Activated CD4-positive, alpha-beta T cell treated with anti-CD3 and anti-CD28 coated beads for 4 hours (primary cell): ENCODE measurements at regions not wholly inside any gene's neighbourhood (a gene's known extent, or its start where the extent isn't known, plus 50 kb on each side); places are given as distances from the start of the nearest gene placed in this dataset.

Experiments used
- DNase-seq, 2 donors: peaks; one replicate each; pipeline ENCODE4 v3.0.0-alpha.2; 2020

DNA sequence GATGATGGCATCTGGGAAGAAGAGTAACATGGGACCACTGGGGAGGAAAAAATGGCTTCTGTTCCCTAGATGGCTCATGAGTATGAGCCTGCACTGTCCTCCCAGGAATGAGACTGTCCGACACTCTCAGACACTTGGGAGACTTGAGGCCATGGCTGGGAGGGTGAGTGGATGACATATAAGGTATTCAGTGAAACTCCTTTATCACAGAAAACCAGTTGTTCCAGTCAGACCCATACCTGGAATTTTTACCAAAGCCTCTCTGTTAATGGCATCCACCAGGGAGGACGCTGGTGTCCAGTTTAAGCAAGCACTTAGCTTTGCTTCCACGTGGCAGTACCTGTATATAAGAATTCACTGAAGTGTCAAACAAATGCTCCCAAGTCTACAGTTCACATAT lies 116.7 kb upstream of the C10orf90 start:
- no peak for DNase-seq

DNA sequence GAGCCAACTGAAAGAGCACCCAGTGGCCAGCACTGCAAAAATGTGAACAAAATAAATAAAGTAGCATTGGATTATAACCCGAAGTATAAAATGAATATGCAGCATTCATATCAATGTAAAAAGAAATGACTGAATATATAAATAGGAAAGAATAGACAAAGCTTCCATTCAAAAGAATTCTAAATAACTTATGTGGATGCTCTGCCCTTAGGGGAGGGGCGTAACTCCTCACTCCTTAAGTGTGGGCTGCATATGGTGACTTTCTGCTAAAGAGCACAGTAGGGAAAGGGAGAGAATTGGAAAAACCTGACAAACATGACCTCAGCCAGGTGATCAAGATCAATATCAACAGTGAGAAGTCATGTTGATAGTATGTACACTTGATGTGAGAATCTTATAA lies 109.9 kb upstream of the DOCK1 start:
- DNase-seq: no peak

DNA sequence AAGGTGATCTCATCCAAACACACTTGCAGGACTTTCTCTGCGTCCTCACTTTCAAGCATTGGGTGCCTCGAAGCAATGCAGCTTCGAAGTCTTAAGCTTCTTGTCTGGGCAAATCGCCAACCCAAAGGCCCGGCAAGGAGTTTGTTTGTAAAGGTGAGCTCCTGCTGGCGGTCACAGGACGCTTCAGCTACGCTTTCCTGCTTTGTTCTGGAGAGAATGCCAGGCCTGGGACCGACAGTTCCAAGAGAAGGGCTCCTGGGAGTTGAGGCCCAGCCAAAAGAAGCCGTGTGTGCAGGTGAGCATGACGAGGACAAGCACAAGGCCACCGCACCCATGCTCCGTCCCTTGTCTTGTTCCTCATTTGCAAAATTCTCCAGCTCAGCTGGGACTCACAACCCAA lies 106.6 kb upstream of the DOCK1 start:
- no peak for DNase-seq

DNA sequence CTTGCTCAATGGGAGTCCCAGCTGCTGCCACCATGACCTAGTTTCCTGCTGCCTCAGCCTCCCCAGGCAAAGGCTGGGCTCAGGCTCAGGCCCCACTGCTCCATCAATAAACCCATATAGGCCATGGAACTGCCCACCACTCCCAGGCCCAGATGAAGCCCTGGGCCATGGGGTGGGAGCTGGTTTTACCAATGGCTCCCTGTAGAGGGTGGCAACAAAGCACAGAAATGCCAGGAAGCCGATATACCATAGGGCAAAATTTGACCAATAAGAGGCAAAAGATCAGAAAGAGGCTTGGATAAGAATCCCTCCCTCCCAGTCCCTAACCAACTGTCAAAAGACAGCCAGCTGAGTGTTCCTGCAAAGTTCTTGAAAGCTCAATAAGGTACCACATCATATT lies 101.8 kb upstream of the DOCK1 start:
- DNase-seq: no peak

DNA sequence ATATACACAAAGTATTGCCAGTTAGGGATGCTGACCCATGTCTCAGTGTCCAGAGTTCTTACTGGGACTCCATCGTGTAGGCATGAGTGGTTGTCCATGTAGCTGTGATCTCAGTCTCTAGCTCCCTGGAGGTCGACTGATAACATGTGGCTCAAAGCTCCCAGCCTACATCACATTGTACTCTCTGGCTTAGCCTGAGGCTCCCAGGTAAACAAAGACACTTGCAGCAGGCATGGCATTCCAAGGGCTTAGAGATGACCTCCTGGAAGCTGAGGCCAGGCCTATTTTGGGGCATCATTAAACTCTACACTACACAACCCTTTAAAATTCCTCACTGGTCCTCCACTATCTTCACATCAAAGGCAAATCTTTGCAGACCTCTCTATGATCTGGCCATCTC lies 100.8 kb upstream of the DOCK1 start:
- no peak for DNase-seq

DNA sequence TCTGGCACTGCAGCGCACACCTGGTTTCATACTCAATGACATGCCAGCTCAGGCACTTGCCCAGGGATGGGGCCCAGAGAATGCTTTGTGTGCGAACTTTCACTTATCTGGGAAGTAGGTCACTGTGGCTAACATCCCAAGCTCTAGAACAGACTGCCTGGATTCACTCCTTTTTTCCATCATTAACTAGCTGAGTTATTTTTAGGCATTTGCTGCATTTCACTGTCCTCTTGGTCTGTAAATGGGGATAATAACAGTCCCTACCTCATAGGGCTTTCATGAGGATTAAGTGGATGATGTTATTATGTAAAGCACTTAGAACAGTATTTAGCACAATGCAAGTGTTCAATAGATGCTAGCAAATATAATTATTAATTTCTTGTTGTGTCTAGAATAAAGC lies 98.7 kb upstream of the DOCK1 start:
- DNase-seq: no peak

DNA sequence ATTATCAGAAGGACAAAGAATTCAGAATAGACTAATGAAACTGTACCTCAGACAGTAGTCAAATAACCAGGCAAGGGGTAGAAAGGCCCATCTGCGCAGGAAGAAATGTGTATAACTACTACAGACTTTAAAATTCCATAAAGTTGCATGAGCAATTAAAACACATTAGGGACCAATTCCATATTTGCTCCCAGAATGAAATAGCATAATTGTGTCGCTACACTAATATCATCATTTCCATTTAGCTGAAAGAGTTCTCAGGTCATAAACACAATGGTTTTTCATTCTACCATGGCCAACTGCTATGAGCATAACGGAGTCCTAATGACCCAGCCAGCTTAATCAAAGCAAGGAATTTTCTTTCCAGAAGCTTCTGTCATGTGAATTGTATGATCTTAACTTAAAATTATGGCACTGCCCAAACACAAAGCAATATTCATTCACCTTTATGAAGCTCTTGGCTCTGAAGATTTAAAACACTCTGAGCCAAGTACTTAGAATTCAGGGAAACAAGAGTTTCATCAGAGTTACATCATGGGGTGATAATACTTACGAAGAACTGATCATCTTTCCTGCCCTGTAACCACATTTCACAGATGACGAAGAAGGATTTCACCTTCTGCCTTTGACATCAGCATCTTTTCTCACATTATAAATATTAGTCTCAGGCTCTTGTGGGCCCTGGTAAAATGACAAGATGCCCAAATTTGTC lies 98.1 kb upstream of the DOCK1 start:
- no peak for DNase-seq

DNA sequence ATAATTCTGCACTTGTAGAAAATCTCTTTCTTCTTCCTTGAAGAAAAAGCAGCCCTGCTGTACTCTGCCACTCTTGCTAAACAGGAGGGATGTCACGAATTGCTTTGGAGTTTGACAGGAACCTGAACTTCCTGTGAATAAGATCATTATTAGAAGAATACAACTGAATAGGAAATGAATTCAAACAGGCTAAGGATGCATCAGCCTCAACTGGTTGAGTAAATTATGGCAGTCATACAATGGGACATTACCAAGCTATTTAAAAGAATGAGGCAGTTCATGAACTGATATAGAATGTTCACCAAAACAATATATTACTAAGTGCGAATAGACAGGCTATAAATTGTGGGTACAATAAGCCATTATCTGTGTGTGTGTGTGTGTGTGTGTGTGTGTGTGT lies 97.1 kb upstream of the DOCK1 start:
- DNase-seq: no peak

DNA sequence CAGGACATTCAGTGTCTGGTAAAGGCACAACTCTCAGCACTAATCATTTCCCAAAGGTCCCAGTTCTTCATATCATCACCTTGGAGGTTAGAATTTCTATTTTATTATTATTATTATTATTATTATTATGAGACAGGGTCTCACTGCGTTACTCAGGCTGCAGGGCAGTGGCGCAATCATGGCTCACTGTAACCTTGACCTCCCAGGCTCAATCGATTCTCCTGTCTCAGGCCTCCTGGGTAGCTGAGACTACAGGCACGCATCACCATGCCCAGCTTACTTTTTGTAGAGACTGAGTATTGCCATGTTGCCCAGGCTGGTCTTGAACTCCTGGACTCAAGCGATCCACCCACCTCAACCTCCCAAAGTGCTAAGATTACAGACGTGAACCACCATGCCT lies 91.8 kb upstream of the DOCK1 start:
- DNase-seq: no peak

DNA sequence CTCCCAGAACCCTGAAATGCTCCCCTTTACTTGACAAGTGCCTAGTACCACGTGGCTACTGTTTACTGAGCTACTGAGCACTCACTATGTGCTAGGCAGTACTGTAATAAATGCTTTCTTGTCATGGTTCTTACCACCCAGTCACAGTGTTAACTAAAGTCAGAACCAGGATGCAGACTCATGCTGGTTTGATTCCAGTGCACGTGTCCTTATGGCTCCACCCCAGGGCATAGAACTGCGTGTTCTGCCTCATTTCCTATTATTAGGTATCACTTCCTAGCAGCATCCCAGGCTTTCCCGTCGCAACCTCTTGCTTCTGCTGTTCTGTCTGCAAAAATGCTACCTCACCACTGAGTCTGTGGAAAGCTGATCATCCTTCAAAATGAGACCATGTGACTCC lies 71.7 kb upstream of the DOCK1 start:
- DNase-seq: no peak

DNA sequence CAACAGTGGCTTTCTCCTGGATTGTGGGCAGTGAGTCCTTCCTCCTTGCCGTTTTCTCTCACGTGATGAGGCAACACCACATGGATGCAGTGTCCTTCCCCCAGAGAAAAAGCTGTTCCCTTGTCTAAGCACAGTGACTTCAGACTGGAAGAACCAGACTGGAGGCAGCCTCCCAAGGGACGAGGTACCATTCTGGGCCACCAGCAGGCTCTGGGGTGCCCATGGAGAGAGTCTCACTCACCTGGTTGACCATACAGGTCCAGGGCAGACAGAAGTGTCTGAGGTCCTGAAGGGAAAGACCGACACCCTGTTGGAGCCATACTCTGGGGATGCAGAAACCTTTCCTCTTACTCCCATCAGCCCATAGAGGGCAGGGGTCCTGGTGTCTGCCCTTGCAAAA lies 69.2 kb upstream of the DOCK1 start:
- DNase-seq: no peak

DNA sequence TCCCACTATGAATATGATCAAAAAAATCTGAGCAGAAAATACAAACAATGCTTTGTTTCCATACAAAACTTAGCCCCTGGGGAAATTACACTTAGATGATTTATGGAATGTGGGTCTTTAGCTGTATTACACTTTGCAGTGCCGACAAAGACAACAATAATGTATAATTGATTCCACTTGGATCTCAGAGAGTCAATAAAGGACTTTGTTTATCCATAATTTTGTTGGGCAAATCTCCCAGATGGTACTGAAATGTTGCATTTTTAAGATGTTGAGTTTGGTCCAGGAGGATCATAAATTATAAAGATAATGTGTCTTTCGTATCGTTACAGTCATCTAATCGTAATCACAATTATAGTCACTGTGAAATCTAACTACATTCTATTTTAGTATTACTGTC lies 66.9 kb upstream of the DOCK1 start:
- no peak for DNase-seq

DNA sequence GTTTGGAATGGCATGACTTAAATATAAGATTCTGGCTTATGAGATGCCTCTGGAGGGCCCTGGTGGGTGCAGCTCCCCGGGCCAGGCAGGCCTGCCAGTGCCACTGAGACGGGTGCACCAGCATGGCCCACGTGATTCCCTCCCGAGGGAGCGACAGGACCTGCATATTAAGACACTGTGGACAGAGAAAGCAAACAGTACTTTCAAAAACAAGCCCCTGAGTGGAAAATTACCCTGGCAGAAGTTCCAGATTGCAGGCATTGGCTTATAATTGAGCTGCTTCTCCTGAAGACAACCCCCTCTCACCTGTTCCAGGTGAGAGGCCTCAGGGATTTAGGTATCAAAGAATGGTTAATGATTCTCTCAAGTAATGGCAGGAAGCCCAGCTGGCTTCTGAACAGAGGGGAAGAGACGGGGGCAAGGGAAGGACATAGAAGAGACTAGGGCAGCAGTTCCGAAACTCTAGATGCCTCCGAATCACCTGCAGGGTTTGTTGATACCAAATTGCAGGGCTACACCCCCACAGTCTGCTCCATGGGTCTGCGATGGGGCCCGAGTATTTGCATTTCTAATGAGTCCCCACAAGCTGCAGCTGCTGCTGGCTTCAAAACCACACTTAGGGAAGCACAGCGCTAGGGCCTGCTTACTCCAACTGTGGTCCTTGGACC lies 66.0 kb upstream of the DOCK1 start:
- no peak for DNase-seq

DNA sequence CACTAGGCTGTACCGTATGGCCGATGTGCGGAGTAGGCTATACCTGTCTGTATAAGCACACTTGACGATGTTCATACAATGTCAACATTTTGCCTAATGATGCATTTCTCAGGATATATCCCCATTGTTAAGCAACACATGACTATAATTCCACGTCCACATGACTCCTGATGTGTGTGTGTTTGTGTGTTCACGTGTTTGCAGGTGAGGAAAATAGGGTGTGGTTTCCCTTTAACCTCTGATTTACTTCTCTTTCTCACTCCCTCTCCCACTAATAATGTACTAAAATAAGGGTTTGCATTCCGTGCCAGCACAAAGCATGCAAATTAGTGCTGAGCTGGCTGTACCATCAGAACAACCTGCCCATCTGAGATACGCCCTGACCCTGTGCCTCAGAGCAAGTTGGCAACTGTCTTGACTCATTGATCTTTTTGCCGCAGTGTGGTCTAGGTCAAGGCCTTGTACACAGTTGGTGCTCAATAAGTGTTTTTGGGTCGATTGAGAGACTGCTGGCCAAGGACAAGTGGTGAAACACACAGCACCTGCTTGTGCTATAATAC lies 64.6 kb upstream of the DOCK1 start:
- DNase-seq: no peak

DNA sequence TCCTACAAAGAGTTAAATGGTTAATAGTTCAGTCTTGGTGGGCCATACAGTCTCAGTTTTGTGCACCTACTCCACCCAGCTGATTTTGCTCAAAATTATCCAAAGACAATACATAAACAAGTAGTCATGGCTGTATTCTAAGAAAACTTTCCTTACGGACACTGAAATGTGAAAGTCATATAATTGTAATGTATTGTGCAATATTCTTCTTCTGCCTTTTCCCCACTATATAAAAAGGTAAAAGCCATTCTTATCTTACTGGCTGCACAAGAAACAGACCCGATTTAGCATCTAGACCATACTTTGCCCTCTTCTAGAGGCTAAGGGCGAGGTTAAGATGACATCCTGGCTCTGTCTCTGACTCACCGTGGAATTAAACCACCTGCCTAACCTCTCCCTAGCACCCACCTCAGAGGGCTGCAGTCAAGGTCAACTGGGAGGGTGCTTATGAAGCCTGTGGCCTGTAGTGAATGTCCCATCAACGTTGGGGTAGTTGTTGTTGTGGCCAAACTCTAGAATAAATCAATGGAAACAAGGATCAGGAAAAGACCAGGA lies 63.8 kb upstream of the DOCK1 start:
- DNase-seq: no peak

DNA sequence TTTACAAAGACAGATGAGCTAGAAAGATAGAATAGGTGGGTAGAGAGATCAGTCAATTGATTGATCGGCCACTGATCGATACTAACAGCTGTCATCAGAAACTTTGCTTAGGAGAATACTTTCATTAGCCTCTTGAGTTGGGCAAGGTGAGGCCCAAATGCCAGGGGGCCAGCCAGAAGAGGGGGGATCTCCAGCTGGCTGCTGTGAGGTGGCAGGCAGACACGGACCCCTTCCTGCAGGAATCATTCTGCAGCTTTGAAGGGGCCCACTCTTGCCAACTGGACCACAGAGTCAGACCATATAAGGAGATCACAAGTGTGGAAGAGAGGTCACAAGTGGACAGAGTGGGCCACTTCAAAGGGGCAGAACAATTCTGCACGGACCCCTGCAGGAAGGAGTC lies 62.9 kb upstream of the DOCK1 start:
- no peak for DNase-seq

DNA sequence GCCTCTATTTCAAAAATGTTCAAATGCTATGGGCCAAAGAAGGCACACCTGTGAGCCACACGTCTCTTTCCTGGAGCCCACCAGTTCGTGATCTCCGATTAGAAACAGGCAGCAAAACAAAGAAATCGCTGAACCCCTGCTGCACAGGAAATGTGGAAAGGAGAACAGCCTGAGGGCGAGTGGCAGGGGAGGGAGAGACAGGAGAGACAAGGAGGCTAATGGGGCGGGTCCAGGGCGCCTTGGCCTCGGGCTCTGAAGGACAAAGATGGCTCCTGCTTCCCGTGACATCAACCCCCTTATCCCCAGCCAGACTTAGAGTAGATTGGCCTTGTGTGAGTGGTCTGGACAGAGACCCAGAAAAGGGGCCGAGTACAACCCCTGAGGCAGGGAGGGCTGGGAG lies 62.4 kb upstream of the DOCK1 start:
- DNase-seq: no peak

DNA sequence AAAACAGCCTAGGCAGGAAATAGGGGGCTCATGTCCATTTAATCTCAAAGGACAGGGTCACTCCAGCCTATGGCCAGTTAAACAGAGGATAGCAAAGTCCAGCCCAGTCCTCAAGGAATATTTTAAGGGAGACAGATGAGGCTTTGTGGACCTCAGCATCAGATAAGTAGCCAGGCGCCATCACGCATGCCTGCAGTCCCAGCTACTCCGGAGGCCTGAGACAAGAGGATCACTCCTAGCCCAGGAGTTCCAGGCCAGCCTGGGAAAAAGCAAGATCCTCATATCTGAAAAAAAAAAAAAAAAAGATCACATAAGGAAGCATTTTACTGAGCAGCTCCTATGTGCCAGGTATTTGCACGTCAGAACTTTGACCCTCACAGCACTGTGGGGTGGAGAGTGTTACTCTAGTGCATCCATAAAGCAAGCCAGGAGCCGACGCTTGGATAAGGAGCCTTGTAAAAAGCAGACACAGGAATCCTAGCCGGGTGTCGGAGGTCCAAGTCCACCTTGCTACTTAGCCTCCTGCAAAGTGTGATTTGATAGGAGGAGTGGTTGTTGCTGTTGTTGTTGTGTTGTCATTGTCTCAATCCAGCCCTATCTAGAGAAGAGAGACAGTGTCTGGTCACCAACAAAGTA lies 61.8 kb upstream of the DOCK1 start:
- DNase-seq: no peak

DNA sequence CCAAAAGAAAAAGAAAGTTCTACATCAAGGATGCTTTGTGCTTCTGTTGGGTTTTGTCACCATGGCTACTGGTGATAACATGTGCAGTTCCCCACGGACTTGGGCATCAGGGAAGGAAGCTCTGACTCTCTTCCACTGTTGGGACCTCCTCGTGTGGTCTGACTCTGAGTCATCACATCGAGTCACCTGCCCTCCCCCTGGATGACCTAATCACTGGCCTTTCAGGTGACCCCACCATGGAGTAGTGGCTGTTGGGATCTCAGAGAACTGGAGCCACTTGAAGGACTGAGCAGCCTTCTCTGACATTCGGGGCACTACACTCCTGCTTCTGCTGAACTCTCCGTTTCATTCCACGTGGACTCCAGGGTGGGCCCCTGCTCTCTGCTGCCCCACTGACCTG lies 60.8 kb upstream of the DOCK1 start:
- DNase-seq: no peak

DNA sequence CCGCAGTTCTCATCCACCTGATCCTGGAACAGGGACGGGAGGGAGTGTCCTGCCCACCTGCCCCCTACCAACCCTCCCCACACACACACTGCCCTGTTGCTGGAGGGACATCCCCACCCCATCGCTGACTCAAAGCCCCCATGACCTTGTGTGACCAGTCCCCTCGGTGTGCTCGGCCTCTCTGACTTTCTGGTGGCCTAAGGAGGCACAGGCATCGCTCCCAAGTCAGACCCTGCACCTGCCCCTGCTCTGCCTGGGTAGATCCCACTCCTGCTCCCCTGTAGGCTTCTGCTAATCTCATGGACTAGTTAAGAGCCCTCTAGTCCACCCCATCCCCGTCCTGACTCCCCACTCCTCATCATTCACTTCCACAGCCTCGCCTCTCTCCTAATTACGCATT lies 58.8 kb upstream of the DOCK1 start:
- DNase-seq: no peak

DNA sequence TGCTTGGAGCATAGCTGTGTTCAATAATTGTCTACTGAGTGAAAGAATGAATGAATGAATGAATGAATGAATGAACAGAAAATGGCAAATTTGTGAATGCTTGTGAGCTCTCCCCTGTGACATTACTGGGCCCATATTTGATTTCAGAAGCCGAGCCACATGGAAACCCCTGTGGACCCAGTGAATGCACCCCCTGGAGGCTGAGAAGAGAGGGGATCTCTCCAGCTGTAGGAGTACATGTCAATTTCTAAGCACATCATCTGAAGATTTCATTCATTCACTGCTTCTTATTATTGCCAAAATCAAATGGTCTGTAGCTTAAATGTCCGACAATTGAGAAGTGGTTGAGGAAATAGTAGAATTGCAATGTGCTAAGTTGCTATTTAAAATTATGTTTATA lies 58.3 kb upstream of the DOCK1 start:
- no peak for DNase-seq

DNA sequence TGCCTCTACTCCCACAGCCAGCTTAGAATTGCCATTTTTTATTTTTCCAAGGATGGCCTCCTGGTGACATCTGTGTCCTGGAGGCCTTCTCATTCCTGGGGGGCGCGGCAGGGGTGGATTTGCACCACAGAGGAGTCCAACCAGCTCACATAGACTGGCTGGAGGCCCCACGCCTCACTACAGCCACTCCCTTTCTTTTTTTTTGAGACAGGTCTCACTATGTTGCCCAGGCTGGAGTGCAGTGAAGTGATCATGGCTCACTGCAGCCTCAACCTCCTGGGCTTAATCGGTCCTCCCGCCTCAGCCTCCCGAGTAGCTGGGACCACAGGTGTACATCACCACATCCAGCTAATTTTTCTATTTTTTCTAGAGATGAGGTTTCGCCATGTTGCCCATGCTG lies 57.6 kb upstream of the DOCK1 start:
- no peak for DNase-seq

DNA sequence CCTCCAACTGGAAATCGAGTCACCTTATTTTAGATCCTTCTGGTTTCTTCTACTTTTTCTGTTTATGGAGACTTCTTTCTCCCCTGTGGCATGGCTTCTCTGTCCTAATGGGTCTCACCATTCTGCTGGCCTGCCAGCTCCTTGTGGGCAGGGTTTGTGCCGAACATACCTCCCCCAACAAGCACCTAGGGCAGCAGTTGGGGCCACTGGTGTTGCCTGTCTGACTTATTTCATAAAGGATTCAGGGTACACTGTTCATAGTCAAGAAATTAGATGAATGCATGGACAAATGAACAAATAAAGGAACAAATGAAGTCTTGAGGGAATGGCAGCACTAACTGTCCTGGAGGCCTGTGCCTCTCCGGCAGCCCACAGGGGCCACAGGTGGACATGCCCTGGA lies 55.6 kb upstream of the DOCK1 start:
- no peak for DNase-seq
